Karpas-422 (cell line): ENCODE measurements at regions not wholly inside any gene's neighbourhood (a gene's known extent, or its start where the extent isn't known, plus 50 kb on each side); places are given as distances from the start of the nearest gene placed in this dataset.

Experiments
- DNase-seq: peaks from one replicate; pipeline ENCODE4 v3.0.0-alpha.2; 2015
- H2AFZ ChIP-seq: fragments of 200-600 bp; sonication (generic); 2 replicates; pipeline ENCODE4 v1.6.1; 2014; ENCODE audit warnings: antibody characterized with exemption, low read length, mixed read lengths
- H3K27ac ChIP-seq: fragments of 200-600 bp; sonication (generic); 2 replicates; pipeline ENCODE4 v1.5.1; 2014; ENCODE audit warnings: mild to moderate bottlenecking, low read length, moderate library complexity
- H3K27me3 ChIP-seq: fragments of 200-600 bp; sonication (generic); 2 replicates; pipeline ENCODE4 v1.6.1; 2014; ENCODE audit warnings: low read length, mixed read lengths
- H3K36me3 ChIP-seq: fragments of 200-600 bp; sonication (generic); 2 replicates; pipeline ENCODE4 v1.6.1; 2014; ENCODE audit warnings: low read length, mixed read lengths; ENCODE audit not compliant: insufficient read depth
- H3K4me1 ChIP-seq: fragments of 200-600 bp; sonication (generic); 2 replicates; pipeline ENCODE4 v1.6.1; 2014; ENCODE audit warnings: mild to moderate bottlenecking, low read length, mixed read lengths
- H3K4me2 ChIP-seq: fragments of 200-600 bp; sonication (generic); 2 replicates; pipeline ENCODE4 v1.6.1; 2014; ENCODE audit warnings: low read length, low read depth, mild to moderate bottlenecking; ENCODE audit not compliant: poor library complexity, severe bottlenecking
- H3K4me3 ChIP-seq: fragments of 200-600 bp; sonication (generic); 2 replicates; pipeline ENCODE4 v1.5.1; 2014; ENCODE audit warnings: mild to moderate bottlenecking, antibody characterized with exemption, low read length, mixed read lengths
- H3K79me2 ChIP-seq: fragments of 200-600 bp; sonication (generic); 2 replicates; pipeline ENCODE4 v1.6.1; 2014; ENCODE audit warnings: mild to moderate bottlenecking, low read length, mixed read lengths
- H3K9ac ChIP-seq: fragments of 200-600 bp; sonication (generic); 2 replicates; pipeline ENCODE4 v1.6.0; 2014; ENCODE audit warnings: low read length
- H3K9me2 ChIP-seq: fragments of 200-600 bp; sonication (generic), shearing (Covaris generic); replicated peaks from 2 replicates; pipeline ENCODE4 v1.6.0; 2014; ENCODE audit warnings: mild to moderate bottlenecking, low read length, moderate library complexity; ENCODE audit not compliant: insufficient read depth
- H3K9me3 ChIP-seq: fragments of 300-700, 200-600 bp; sonication (generic); 2 replicates; pipeline ENCODE4 v1.6.1; 2014; ENCODE audit warnings: low read length, mixed read lengths
- H4K20me1 ChIP-seq: fragments of 200-600 bp; sonication (generic); 2 replicates; pipeline ENCODE4 v1.6.1; 2014; ENCODE audit warnings: mild to moderate bottlenecking, antibody characterized with exemption, low read length, low read depth; ENCODE audit not compliant: insufficient read depth

DNA sequence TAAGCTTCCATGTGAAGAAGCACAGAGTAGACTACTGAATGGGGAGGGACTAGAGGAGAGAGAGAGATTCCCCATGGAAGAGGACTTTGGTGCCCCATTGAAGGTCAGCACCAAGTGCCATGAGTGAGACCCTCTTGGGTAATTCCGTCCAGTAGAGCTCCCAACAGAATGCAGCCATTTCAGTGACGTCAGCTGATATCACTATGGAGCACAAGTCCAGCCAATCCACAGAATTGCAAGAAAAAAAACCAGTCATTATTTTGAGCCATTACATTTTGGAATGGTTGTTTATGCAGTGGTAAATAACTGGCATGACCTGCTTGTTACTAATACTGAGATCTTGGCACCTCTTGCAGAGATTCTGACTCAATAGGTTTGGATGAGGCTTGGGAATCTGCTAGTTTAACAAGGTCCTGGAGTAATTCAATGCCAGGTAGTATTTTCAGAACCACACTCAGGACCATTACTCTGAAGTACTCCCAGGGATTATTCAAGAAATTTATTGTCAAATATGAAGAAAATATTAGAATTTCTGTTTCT lies 52.6 kb upstream of the SP8 start:
- DNase-seq, result no peak
- Histone ChIP-seq H3K4me3 (no peak overlapping the region), H3K9me3 (no peaks in the 10 kb centered on the region), H2AFZ (no peak overlapping the region), H3K9ac (no peak overlapping the region), H4K20me1 (no peaks in the 10 kb centered on the region), H3K36me3 (no peaks in the 10 kb centered on the region), H3K27ac (no peak overlapping the region), H3K79me2 (no peaks in the 10 kb centered on the region), H3K4me2 (no peak overlapping the region), H3K4me1 (no peaks in the 10 kb centered on the region), H3K9me2 (no peaks in the 10 kb centered on the region), H3K27me3 (no peaks in the 10 kb centered on the region)

DNA sequence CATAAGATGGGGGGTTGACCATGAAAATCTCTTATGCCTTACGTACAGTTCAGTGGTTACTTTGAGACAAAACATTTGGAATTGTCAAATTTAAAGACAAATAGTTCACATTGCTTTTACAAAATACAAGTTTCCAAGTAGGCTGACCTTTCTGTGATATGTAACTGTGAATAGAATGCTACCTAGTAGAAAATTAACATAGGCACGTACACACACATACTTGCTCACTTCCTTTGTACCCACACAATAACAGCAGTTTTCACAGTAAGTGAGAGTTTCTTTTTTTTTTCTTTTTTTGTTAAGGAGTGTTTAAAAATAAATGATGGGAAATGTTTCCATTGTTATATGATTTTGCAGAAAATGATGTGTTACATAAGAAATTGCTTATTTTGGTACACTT lies 53.3 kb upstream of the SP8 start:
- Histone ChIP-seq H4K20me1 (no peaks in the 10 kb centered on the region), H3K36me3 (no peaks in the 10 kb centered on the region), H3K27ac (no peak overlapping the region), H3K9me3 (no peaks in the 10 kb centered on the region), H3K4me2 (no peak overlapping the region), H3K79me2 (no peaks in the 10 kb centered on the region), H3K4me3 (no peak overlapping the region), H3K9ac (no peak overlapping the region), H2AFZ (no peak overlapping the region), H3K9me2 (no peaks in the 10 kb centered on the region), H3K27me3 (no peaks in the 10 kb centered on the region), H3K4me1 (no peaks in the 10 kb centered on the region)
- DNase-seq, result no peak

DNA sequence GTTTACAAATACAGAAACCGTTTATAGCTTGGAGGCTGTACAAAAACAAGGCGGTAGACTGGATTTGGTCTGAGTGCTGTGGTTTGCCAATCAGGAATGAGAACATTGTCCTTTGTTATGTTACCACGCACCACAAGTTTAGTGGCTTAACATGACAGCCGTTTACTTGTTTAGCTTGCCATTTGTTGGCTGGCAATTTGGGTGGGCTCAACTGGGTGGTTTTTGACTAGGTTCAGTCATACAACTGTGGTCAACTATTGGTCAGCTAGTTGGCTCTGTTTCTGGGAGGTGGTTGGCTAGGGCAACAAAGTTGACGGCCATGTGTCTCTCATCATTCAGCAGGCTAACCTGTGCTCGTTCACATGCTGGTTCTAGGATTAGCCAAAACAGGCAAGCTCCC lies 60.1 kb upstream of the SP8 start:
- Histone ChIP-seq H3K4me2 (no peak overlapping the region), H3K9me3 (no peaks in the 10 kb centered on the region), H3K27me3 (no peaks in the 10 kb centered on the region), H3K9me2 (no peaks in the 10 kb centered on the region), H3K79me2 (no peaks in the 10 kb centered on the region), H4K20me1 (no peaks in the 10 kb centered on the region), H3K9ac (no peak overlapping the region), H3K4me1 (no peaks in the 10 kb centered on the region), H3K36me3 (no peaks in the 10 kb centered on the region), H3K4me3 (no peak overlapping the region), H3K27ac (no peak overlapping the region), H2AFZ (no peak overlapping the region)
- DNase-seq, result no peak

DNA sequence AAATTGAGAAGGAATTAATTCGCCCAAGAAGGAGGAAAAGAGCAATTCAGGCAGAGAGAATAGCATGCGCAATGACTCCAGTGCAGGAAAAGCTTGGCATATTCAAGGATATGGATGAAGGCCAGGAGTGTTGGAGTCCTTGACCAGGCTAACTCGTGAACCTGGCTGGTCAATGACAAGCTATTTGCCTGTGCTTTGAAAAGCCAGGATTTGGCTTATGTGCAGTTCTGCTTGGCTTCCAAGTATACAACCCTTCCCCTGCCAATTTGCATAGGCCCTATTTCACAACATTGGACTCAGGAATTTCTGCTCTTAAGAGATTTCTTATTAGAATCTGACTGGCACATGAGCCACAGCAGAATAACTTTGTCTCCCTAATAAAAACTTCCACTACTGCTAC lies 72.3 kb upstream of the SP8 start:
- H3K27ac ChIP-seq, result no peak overlapping the region
- no peaks in the 10 kb centered on the region for H3K79me2 ChIP-seq
- H3K9me3 ChIP-seq, result no peaks in the 10 kb centered on the region
- no peaks in the 10 kb centered on the region for H3K9me2 ChIP-seq
- no peak for DNase-seq
- H3K4me1 ChIP-seq, result no peaks in the 10 kb centered on the region
- H3K9ac ChIP-seq, result no peak overlapping the region
- H3K27me3 ChIP-seq, result no peaks in the 10 kb centered on the region
- no peak overlapping the region for H2AFZ ChIP-seq
- H3K36me3 ChIP-seq, result no peaks in the 10 kb centered on the region
- no peaks in the 10 kb centered on the region for H4K20me1 ChIP-seq
- no peak overlapping the region for H3K4me3 ChIP-seq
- no peak overlapping the region for H3K4me2 ChIP-seq

GRCh38 chr7:20861468-20861867 lies 74.8 kb upstream of the SP8 start:
- no peaks in the 10 kb centered on the region for H3K79me2 ChIP-seq
- no peak for DNase-seq
- H3K27ac ChIP-seq, result no peak overlapping the region
- no peak overlapping the region for H3K4me2 ChIP-seq
- H2AFZ ChIP-seq, result no peak overlapping the region
- H3K9me2 ChIP-seq, result no peaks in the 10 kb centered on the region
- no peaks in the 10 kb centered on the region for H3K9me3 ChIP-seq
- no peaks in the 10 kb centered on the region for H4K20me1 ChIP-seq
- H3K4me1 ChIP-seq, result no peaks in the 10 kb centered on the region
- no peaks in the 10 kb centered on the region for H3K27me3 ChIP-seq
- H3K9ac ChIP-seq, result no peak overlapping the region
- no peak overlapping the region for H3K4me3 ChIP-seq
- no peaks in the 10 kb centered on the region for H3K36me3 ChIP-seq

- H3K27me3 ChIP-seq, result no peaks in the 10 kb centered on the region
- no peak overlapping the region for H3K4me3 ChIP-seq
- H2AFZ ChIP-seq, result no peak overlapping the region
- no peaks in the 10 kb centered on the region for H3K79me2 ChIP-seq
- no peaks in the 10 kb centered on the region for H3K9me2 ChIP-seq
- no peak overlapping the region for H3K4me2 ChIP-seq
- no peak for DNase-seq
- H3K9ac ChIP-seq, result no peak overlapping the region
- no peaks in the 10 kb centered on the region for H4K20me1 ChIP-seq
- H3K27ac ChIP-seq, result no peak overlapping the region
- H3K4me1 ChIP-seq, result no peaks in the 10 kb centered on the region
- no peaks in the 10 kb centered on the region for H3K36me3 ChIP-seq
- no peaks in the 10 kb centered on the region for H3K9me3 ChIP-seq
Observed at GRCh38 chr7:20862554-20862953, 75.9 kb upstream of the SP8 start.

- Histone ChIP-seq H3K9me2 (no peaks in the 10 kb centered on the region), H2AFZ (no peak overlapping the region), H3K9ac (no peak overlapping the region), H4K20me1 (no peaks in the 10 kb centered on the region), H3K27me3 (no peaks in the 10 kb centered on the region), H3K4me1 (no peaks in the 10 kb centered on the region), H3K36me3 (no peaks in the 10 kb centered on the region), H3K9me3 (no peaks in the 10 kb centered on the region), H3K79me2 (no peaks in the 10 kb centered on the region), H3K27ac (no peak overlapping the region), H3K4me2 (no peak overlapping the region), H3K4me3 (no peak overlapping the region)
- DNase-seq, result no peak
Observed at GRCh38 chr7:20864221-20864620, 77.5 kb upstream of the SP8 start.

DNA sequence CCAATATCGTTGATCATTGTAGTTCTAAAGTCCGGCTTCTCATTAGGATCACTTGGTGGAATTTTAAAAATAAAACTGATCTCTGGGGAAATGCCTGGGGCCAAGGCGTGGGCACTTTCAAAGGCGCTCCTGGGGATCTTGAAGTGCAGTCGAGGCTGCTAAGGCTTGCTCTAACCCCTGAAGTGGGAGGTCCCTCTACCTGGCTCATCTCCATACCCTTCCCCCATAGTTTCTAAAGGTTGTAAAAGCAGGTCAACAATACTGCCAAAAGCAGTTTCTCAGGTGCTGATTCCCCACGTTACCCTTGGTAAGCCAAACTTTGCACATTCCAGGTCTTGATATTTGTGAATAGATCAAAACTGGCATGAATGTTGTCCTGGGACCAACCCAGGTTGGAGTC lies 79.0 kb upstream of the SP8 start:
- H2AFZ ChIP-seq, result no peak overlapping the region
- no peaks in the 10 kb centered on the region for H3K36me3 ChIP-seq
- DNase-seq, result no peak
- H3K9ac ChIP-seq, result no peak overlapping the region
- H3K4me2 ChIP-seq, result no peak overlapping the region
- no peaks in the 10 kb centered on the region for H3K27me3 ChIP-seq
- no peaks in the 10 kb centered on the region for H4K20me1 ChIP-seq
- H3K79me2 ChIP-seq, result no peaks in the 10 kb centered on the region
- H3K9me3 ChIP-seq, result no peaks in the 10 kb centered on the region
- H3K27ac ChIP-seq, result no peak overlapping the region
- H3K4me1 ChIP-seq, result no peaks in the 10 kb centered on the region
- no peaks in the 10 kb centered on the region for H3K9me2 ChIP-seq
- no peak overlapping the region for H3K4me3 ChIP-seq

DNA sequence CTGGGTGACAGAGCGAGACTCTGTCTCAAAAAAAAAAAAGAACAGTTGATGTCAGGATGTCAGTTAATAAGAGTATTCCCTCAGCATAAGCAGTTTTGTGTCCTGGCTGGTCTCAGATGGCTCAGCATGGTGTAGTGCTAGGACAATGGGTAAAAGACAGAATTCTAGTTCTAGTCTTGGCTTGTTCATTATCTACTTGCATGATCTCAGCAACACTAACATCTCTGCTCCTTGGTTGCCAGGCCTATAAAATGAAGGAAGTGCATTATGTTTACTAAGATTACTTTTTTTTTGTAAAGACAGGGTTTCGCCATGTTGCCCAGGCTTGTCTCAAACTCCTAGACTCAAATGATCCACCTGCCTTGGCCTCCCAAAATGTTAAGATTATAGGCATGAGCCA lies 84.3 kb upstream of the SP8 start:
- Histone ChIP-seq H3K9ac (no peak overlapping the region), H3K79me2 (no peaks in the 10 kb centered on the region), H3K4me1 (no peaks in the 10 kb centered on the region), H3K27ac (no peak overlapping the region), H3K9me3 (no peaks in the 10 kb centered on the region), H4K20me1 (no peaks in the 10 kb centered on the region), H3K36me3 (no peaks in the 10 kb centered on the region), H3K4me3 (no peak overlapping the region), H3K9me2 (no peaks in the 10 kb centered on the region), H2AFZ (no peak overlapping the region), H3K4me2 (no peak overlapping the region), H3K27me3 (no peaks in the 10 kb centered on the region)
- no peak for DNase-seq
